Stimulated activated CD8-positive, alpha-beta memory T cell treated with anti-CD3 and anti-CD28 coated beads, Interleukin-4, amount 100 ng/mL, for 1 hour (primary cell): ENCODE measurements at regions not wholly inside any gene's neighbourhood (a gene's known extent, or its start where the extent isn't known, plus 50 kb on each side); places are given as distances from the start of the nearest gene placed in this dataset.
"Not testable (repeated sequence)": the region's sequence is repeated elsewhere in the genome, so short reads cannot be mapped to it uniquely, and the experiment has no call there.

Experiments
- DNase-seq, 2 donors: peaks; one replicate each; pipeline ENCODE4 v3.0.0-alpha.2; 2020; ENCODE audit warnings: low read depth in 2 of 2, low spot score in 1 of 2

GRCh38 chr14:48616931-48617330 lies 941.5 kb upstream of the MDGA2 start:
- DNase-seq, result no peak

- DNase-seq, result no peak
Measured at GRCh38 chr14:48615618-48616017, 940.2 kb upstream of the MDGA2 start.

DNA sequence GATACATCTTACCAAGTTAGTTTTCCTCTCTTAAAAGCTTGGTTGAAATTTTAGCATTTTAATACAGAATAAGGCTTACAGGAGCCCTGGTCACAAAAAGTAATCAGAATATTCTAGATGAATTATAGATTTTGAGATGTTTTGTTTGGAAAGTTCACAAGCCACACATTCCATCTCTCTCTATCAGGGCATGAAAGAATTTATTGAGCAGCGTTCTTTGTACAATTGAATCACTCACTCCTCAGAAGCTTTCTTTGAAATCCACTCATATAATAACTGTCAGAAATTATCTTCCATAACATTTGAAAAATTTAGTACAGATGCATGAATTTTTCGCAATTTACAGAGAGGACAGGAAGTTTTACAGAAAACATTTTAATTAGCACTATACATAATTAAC lies 938.6 kb upstream of the MDGA2 start:
- DNase-seq, result no peak

- DNase-seq, result not testable (repeated sequence)
Measured at GRCh38 chr14:48606960-48607359, 931.6 kb upstream of the MDGA2 start.

DNA sequence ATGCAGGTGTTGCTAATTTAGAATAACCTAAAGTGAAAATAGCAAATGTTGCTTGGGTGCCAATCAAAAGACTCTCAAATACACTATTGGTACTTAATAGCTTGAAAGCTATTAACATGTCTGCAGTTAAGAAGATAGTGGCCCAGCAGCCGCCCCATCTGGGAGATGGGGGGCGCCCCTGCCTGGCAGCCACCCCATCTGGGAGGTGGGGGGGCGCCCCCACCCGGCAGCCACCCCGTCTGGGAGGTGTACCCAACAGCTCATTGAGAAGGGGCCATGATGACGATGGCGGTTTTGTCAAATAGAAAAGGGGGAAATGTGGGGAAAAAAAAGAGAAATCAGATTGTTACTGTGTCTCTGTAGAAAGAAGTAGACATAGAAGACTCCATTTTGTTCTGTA lies 923.1 kb upstream of the MDGA2 start:
- DNase-seq, result no peak

GRCh38 chr14:48586099-48586498 lies 910.7 kb upstream of the MDGA2 start:
- no peak for DNase-seq

DNA sequence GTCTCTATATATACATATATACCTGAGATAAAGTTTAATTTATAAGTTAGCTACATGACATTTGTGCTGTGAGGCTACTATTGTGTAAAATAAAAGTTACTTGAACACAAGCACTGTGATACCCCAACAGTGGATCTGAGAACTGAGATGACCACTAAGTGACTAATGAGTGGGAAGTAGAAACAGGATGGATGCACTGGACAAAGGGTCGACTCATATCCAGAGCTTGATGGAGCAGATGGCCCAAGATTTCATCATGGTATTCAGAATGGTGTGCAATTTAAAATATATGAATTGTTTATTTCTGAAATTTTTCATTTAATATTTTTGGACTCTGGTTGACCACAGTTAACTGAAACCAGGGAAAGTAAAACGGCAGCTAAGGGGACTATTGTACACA lies 908.6 kb upstream of the MDGA2 start:
- DNase-seq, result no peak

DNA sequence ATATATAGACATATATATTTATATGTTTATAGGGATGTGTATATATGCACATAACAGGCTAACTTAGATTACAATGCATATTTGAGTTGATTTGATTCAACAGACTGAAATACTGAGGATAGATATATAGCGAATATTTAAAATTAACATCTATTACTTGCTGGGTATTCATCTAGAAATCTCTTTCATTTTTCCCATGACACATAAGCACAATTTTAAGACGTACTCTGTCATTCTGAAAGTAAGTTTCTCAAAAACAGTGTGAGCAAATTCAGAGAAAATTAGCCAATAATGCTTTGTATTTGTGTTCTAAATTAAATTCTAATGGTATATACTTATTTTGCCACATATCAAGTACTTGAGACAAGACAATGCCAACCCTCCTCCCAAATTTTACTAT lies 907.5 kb upstream of the MDGA2 start:
- no peak for DNase-seq

- no peak for DNase-seq
Measured at GRCh38 chr14:48580692-48581091, 905.3 kb upstream of the MDGA2 start.

DNA sequence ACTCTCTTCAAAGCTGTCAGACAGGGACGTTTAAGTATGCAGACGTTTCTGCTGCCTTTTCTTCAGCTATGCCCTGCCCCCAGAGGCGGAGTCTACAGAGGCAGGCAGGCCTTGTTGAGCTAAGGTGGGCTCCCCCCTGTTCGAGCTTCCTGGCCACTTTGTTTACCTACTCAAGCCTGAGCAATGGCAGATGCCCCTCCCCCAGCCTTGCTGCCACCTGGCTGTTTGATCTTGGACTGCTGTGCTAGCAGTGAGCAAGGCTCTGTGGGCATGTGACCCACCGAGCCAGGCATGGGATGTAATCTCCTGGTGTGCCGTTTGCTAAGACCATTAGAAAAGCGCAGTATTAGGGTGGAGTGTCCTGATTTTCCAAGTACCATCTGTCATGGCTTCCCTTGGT lies 900.4 kb upstream of the MDGA2 start:
- no peak for DNase-seq

DNA sequence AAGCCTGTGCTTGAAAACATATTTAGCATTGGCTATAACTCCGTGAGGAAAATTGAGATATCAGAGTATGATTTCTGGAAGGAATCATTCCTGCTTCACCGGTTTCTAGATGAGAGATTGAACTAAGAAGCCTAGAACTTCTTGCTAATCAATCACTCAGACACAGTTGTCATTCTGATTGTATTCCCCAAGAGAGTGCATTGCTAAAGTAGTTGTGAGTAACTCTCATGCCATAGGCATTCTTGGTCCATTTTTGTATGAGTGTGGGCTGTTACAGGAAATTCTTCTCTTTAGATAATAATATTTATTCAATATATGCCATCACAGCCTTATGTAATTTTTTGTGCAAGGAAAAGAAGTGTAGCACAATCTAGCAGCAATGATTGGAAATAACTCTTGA lies 893.3 kb upstream of the MDGA2 start:
- DNase-seq, result no peak

- DNase-seq, result no peak
Measured at GRCh38 chr14:48568252-48568651, 892.8 kb upstream of the MDGA2 start.

DNA sequence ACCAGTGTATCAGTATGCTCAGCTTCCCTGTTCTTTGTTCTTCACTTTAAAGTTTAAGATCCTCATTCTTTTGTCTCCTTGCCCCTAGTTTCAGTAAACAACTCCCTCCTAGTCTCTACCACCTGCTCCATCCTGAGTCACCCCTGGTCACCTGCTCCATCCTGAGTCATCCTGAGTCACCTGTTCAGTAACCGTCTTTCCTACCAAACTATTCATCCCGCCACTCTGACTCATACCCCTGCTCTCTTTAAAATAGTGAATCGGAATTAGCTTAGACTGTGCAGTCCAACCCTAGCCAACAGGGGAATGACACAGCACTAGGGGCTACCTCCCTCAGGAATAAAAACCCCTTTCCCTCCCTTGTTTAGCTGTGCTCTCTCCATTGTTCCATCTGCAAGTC lies 888.1 kb upstream of the MDGA2 start:
- no peak for DNase-seq

DNA sequence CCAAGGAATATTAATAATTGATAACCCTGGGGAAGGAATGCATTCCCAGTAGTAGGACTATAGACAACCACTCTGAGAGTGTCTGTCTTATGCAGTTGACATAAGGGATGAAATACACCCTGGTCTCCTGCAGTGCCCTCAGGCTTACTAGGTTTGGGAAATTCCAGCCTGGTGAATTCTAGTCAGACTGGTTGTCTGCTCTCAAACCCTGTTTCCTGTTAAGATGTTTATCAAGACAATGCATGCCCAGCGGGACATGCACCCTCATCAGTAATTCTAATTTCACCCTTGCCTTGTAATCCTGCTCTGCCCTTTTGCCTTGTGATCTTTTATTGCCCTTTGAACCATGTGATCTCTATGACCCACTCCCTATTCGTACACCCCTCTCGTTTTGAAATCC lies 886.0 kb upstream of the MDGA2 start:
- DNase-seq, result not testable (repeated sequence)

DNA sequence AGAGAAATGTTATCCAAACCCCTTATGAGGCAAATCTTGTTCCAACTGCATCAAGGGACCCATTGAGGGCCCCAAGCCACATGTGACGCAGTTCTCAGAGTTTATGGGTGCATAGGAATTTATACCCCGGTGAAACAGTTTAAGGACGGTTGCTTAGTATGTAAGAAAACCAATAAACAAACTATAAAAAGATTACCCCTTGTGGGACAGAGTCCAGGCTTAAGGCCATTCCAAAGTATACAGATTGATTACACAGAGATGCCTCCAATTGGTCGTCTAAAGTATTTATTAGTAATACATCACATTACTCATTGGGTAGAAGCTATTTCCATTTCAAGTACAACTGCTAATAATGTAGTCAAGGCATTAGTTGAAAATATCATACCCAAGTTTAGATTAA lies 885.0 kb upstream of the MDGA2 start:
- DNase-seq, result no peak

- DNase-seq, result no peak
Measured at GRCh38 chr14:48553443-48553842, 878.0 kb upstream of the MDGA2 start.

DNA sequence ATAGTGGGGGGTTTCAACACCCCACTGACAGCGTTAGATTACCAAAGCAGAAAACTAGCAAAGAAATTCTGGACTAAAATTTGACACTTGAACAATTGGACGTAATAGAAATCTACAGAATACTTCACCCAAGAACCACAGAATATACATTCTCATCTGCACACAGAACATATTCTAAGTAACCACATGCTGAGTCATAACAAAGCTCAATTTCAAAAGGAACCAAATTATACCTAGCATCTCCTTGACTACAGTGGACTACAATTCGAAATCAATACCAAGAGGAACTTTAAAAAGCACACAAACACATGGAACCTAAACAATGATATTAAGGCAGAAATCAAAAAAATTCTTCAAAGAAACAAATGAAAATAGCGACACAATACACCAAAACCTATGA lies 871.6 kb upstream of the MDGA2 start:
- DNase-seq, result no peak

GRCh38 chr14:48537600-48537999 lies 862.2 kb upstream of the MDGA2 start:
- no peak for DNase-seq

GRCh38 chr14:48536318-48536717 lies 860.9 kb upstream of the MDGA2 start:
- no peak for DNase-seq

GRCh38 chr14:48527832-48528231 lies 852.4 kb upstream of the MDGA2 start:
- DNase-seq, result no peak

GRCh38 chr14:48526307-48526706 lies 850.9 kb upstream of the MDGA2 start:
- DNase-seq, result no peak

- no peak for DNase-seq
Measured at GRCh38 chr14:48504921-48505320, 829.5 kb upstream of the MDGA2 start.

DNA sequence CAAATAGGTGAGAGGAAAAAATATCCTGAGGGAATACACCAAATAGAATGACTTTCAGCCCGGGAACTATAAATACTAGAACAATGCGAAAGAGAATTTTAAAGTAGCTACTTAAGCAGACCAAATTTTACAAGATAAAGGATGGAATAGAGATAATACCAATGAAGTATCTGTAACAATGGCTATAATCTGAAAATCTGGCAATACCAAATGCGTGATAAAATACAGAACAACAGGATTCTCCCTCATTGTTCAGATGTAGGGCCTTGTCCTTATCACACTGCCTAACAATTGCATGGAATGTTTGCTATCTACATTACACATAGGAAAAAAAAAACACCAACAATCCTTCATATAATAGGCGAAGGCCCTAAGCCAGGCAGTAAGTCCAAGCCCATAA lies 815.4 kb upstream of the MDGA2 start:
- no peak for DNase-seq

GRCh38 chr14:48473944-48474343 lies 798.5 kb upstream of the MDGA2 start:
- DNase-seq, result no peak
